WERI-Rb-1 (cell line): ENCODE measurements at regions not wholly inside any gene's neighbourhood (a gene's known extent, or its start where the extent isn't known, plus 50 kb on each side); places are given as distances from the start of the nearest gene placed in this dataset.
A peak's percentile ranks its signal among the peaks of the same experiment; 100 is the strongest.

Experiments used
- DNase-seq: peaks from one replicate; pipeline ENCODE4 v3.0.0-alpha.2; 2020
- H3K27ac ChIP-seq: fragments of 250-450 bp; sonication (Bioruptor Pico); 2 replicates; pipeline ENCODE4 v1.5.1; 2020; ENCODE audit warnings: mild to moderate bottlenecking, moderate library complexity
- H3K27me3 ChIP-seq: fragments of 250-450 bp; sonication (Bioruptor Pico); 2 replicates; pipeline ENCODE4 v1.5.1; 2021; ENCODE audit warnings: mild to moderate bottlenecking, low read depth, moderate library complexity; ENCODE audit not compliant: insufficient read depth, severe bottlenecking
- H3K36me3 ChIP-seq: fragments of 250-450 bp; sonication (Bioruptor Pico); 2 replicates; pipeline ENCODE4 v1.5.1; 2020; ENCODE audit warnings: mild to moderate bottlenecking, moderate library complexity
- H3K4me3 ChIP-seq: 2 replicates; pipeline ENCODE4 v1.5.1; 2011; ENCODE audit warnings: low read depth, mild to moderate bottlenecking, control low read depth, low read length
- H3K9me3 ChIP-seq: fragments of 250-450 bp; sonication (Bioruptor Pico); 2 replicates; pipeline ENCODE4 v1.5.1; 2021; ENCODE audit warnings: mild to moderate bottlenecking, moderate library complexity; ENCODE audit not compliant: severe bottlenecking
- CTCF ChIP-seq: IDR thresholded peaks from 2 replicates; pipeline ENCODE4 v1.5.1; 2011; ENCODE audit warnings: low read depth, mild to moderate bottlenecking, control low read depth, inconsistent platforms, low read length

DNA sequence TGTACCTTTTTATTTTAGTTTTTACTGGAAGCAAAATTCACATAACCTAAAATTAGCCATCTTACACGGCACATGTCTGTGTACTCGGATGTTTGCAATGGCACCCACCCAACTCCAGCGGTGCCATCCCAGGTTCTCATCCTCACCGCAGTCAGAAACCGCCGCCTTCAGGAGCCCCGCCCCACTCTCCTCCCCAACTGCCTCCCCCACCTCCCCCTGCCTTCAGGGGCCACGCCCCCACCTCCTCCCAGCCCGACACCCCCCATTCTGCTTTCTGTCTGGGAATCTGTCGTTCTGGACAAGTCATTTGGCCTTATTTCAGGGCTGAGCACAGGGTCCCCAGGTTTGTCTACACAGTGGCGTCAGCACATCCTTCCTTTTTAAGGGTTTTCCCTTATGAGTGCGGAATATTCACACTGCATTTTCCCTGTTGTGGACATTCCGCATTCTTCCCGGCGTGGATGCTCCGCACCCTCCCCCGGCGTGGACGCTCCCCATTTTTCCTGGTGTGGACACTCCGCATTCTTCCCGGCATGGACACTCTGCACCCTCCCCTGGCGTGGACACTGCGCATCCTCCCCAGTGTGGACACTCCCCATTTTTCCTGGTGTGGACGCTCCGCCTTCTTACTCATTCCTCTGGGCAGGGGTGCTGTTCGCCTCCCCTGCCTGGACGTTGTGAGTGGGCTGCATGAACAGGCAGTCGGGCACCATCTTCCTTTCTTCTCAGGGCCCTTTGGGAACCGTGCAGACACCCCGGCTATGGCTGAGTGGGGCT is 135.4 kb upstream of the NKX1-1 start:
- no peak for DNase-seq
- Histone ChIP-seq H3K9me3 (no peaks in the 10 kb centered on the region), H3K27me3 (no peaks in the 10 kb centered on the region), H3K36me3 (no peaks in the 10 kb centered on the region), H3K27ac (no peak overlapping the region), H3K4me3 (no peak overlapping the region)
- TF ChIP-seq CTCF = no peak

DNA sequence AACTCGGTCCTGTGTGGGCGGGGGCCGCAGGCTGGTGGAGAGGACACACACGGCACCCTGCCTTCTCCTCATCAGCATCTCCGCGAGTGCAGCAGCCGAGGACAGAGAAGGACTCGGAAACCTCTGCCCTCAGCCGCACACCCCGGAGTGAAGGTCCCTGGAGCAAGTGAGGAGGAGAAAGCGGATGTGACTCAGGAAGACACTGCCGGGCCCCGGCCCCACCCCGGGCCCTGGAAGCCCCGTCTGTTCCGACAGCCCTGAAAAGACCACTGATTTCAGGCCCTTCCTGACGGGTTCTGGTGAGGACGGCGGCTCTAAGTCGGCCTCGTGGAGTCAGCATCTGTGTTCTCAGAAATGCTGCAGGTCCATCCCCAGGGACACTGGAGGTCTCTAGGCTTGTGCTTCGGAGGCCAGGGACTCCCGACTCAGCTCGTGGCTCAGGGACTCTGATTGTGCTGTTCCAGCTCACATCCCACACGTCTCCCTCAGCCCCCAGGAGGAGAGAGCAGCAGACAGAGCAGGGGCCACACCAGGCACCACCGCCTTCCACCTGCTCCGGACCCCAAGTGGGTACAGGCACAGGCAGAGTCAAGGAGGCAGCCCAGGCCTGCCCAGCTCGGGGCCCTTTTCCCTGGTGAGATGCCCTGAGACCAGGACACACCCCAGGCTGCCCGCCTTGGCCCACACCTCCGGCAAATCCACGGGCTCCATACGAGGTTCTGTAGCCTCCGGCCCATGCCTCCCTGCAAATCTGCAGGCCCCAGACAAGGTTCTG is 134.5 kb upstream of the NKX1-1 start:
- Histone ChIP-seq H3K9me3 (no peaks in the 10 kb centered on the region), H3K27me3 (no peaks in the 10 kb centered on the region), H3K36me3 (no peaks in the 10 kb centered on the region), H3K27ac (no peak overlapping the region), H3K4me3 (no peak overlapping the region)
- TF ChIP-seq CTCF = no peak
- DNase-seq = no peak

- H3K27ac ChIP-seq = no peak overlapping the region
- H3K36me3 ChIP-seq = no peaks in the 10 kb centered on the region
- no peak for DNase-seq
- no peaks in the 10 kb centered on the region for H3K9me3 ChIP-seq
- H3K4me3 ChIP-seq = no peak overlapping the region
- H3K27me3 ChIP-seq = no peaks in the 10 kb centered on the region
- TF ChIP-seq CTCF = no peak
Measured at GRCh38 chr4:1539859-1540600, 133.8 kb upstream of the NKX1-1 start.

GRCh38 chr4:1538941-1539772 is 132.9 kb upstream of the NKX1-1 start:
- H3K27ac ChIP-seq = peak overlapping the region; percentile 12; the same call in 1 of the 2 replicates
- H3K9me3 ChIP-seq = no peaks in the 10 kb centered on the region
- no peak for TF ChIP-seq CTCF
- H3K4me3 ChIP-seq = no peak overlapping the region
- no peaks in the 10 kb centered on the region for H3K27me3 ChIP-seq
- DNase-seq = no peak
- H3K36me3 ChIP-seq = no peaks in the 10 kb centered on the region

GRCh38 chr4:1538096-1538410 is 131.8 kb upstream of the NKX1-1 start:
- no peak for DNase-seq
- Histone ChIP-seq H3K9me3 (no peaks in the 10 kb centered on the region), H3K27me3 (no peaks in the 10 kb centered on the region), H3K4me3 (no peak overlapping the region), H3K27ac (no peak overlapping the region), H3K36me3 (no peaks in the 10 kb centered on the region)
- TF ChIP-seq CTCF = no peak
